Panc1 (cell line): ENCODE measurements at regions not wholly inside any gene's neighbourhood (a gene's known extent, or its start where the extent isn't known, plus 50 kb on each side); places are given as distances from the start of the nearest gene placed in this dataset.

Experiments
- CTCF ChIP-seq: fragments of 450-650 bp; IDR thresholded peaks from 2 replicates; pipeline ENCODE4 v1.5.1; 2017; ENCODE audit warnings: mild to moderate bottlenecking
- POLR2AphosphoS5 ChIP-seq: IDR thresholded peaks from 2 replicates; pipeline ENCODE4 v1.6.1; 2012; ENCODE audit warnings: mild to moderate bottlenecking, low read depth, low read length, moderate library complexity

- TF ChIP-seq CTCF, result no peak
- no peak for TF ChIP-seq POLR2AphosphoS5
These were observed 148.9 kb upstream of the IQSEC1 start for GRCh38 chr3:13222131-13222530.
